ENCODE measurements at regions not wholly inside any gene's neighbourhood (a gene's known extent, or its start where the extent isn't known, plus 50 kb on each side); places are given as distances from the start of the nearest gene placed in this dataset.

DNA sequence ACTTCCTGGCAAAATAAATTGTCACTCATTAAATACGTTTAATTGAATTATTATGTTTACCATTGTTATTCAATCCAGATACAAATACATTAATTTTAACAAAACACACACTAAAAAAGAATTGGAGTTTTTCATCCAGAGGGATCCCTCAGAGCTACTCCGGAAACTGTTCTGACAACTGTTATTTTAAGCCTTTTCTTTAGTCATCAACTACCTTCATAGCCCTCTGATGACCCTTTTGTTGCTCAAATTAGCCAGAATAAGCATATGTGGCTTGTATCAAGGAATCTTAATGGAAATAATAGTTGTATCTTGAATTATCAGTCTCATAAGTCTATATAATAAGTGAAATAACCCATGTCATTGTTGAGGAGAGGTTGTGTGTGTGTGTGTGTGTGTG is 405.4 kb upstream of the FAT3 start:
- DNase-seq (ENCODE audit: low read depth, low spot score): no peak

DNA sequence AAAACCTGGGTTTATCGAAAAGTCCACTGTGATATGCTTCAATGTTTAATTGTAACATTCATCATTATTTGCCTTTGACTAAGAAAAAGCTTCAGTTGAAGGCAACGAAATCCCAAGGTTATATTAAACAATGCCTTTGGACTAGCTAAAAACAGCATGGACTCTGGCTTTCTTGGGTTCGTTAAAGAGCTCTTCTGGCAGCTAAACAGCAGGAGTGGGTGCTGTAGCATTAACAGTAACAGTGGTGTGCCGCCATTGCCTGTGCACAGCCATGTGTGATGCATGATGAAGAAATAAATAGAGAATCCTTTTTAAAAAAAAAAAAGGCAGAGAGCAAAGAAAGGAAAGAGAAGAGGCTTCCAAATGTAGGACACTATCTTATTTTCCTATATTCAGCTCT is 406.6 kb upstream of the FAT3 start:
- DNase-seq (ENCODE audit: low read depth, low spot score): no peak

- no peak for DNase-seq (ENCODE audit: low read depth, low spot score)
Measured at GRCh38 chr11:91813263-91813662, 411.4 kb upstream of the FAT3 start.

DNA sequence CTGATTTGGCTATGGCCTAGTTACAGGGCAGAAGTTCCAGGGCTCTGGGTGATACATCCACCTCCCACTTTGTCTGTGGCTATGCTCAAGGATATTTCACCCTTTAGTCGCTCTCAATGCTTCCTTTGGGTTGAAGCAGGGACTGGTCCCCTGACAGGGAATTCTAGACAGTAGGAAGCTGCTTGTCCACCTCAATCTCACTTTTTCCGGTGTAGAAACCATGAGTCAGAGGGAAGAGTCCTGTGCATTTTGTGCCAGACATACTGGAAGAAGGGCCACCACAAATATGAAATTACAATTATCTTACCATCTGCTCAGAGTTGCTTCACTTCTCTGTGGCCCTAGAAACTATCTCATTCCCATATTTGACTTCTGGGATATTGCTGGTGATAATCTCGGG is 413.7 kb upstream of the FAT3 start:
- DNase-seq (ENCODE audit: low read depth, low spot score): no peak

DNA sequence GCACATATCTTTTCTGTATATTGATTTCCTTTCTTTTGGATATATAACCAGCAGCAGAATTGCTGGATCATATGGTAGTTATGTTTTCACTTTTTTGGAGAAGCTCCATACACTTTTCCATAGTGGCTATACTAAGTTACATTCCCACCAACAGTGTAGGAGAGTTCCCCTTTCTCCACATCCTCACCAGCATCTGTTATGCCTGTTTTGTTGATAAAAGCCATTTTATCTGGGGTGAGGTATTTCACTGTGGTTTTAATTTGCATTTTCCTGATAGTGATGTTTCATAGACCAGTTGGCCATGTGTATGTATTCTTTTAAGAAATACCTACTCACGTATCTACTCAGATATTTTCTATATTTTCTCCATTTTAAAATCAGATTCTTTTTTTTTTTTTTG is 419.3 kb upstream of the FAT3 start:
- no peak for DNase-seq (ENCODE audit: low read depth, low spot score)

DNA sequence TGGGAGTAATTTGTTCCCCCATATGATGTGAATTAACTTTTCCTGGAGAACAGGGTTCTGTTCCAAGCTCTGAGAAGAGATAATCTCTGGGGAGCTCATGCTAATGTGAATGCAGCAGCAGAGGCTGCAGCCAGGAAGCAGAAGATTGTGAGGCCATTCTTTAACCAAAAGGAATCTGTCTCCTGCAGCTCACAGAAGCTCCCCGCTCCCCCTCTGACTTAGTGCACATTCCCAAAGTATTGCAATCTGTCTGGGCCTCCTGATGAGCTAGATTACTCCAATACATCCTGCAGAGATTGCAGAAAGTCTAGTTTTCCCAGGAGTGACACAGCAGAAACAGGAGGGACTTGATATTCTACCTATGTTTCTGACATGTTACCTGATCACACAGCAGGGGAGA is 420.6 kb upstream of the FAT3 start:
- no peak for DNase-seq (ENCODE audit: low read depth, low spot score)

DNA sequence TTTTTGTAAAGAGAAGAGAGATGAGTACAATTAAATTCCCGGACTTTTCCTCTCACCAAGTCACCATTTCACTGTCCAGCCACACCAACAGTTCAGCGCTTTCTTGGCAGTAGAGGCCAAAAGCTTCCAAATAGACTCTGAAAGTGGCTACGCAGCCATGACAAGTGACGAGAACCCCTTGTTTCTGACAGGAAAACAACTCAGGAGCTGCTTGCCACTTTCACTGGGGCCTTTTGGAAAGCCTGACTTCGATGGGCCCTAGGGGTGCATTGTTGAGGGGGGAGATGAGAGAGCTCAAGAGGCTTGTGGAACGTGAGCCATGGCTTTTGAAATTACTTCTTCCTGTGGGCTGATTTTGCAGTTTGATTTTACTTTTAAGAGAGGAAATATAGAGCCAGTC is 422.1 kb upstream of the FAT3 start:
- DNase-seq (ENCODE audit: low read depth, low spot score): no peak

- no peak for DNase-seq (ENCODE audit: low read depth, low spot score)
Measured at GRCh38 chr11:91800208-91800914, 424.3 kb upstream of the FAT3 start.

GRCh38 chr11:91798240-91798639 is 426.4 kb upstream of the FAT3 start:
- no peak for DNase-seq (ENCODE audit: low read depth, low spot score)

- DNase-seq (ENCODE audit: low read depth, low spot score): no peak
Measured at GRCh38 chr11:91796999-91797398, 427.6 kb upstream of the FAT3 start.

- no peak for DNase-seq (ENCODE audit: low read depth, low spot score)
Measured at GRCh38 chr11:91795139-91795887, 429.3 kb upstream of the FAT3 start.

DNA sequence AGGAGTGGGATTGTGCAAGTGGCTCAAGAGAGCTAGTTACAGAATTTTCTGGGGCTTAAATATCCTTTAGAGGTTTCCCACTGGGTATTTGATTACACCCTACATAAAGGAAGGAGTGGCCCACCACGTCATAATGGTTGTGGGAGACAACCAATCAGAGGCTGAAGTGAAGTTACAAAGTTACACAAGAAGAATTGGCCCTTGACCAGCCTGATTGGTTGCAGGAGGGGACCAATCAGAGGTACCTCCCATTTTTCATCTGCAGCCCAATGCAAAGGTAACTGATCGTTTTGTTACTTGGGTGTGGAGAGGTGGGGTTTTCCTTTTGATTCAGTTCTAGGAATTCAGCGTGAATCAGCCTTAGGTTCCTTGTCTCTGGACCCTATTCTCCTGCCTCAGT is 430.5 kb upstream of the FAT3 start:
- no peak for DNase-seq (ENCODE audit: low read depth, low spot score)

- DNase-seq (ENCODE audit: low read depth, low spot score): no peak
Measured at GRCh38 chr11:91792779-91793262, 431.8 kb upstream of the FAT3 start.

GRCh38 chr11:91791171-91791468 is 433.5 kb upstream of the FAT3 start:
- DNase-seq (ENCODE audit: low read depth, low spot score): no peak

DNA sequence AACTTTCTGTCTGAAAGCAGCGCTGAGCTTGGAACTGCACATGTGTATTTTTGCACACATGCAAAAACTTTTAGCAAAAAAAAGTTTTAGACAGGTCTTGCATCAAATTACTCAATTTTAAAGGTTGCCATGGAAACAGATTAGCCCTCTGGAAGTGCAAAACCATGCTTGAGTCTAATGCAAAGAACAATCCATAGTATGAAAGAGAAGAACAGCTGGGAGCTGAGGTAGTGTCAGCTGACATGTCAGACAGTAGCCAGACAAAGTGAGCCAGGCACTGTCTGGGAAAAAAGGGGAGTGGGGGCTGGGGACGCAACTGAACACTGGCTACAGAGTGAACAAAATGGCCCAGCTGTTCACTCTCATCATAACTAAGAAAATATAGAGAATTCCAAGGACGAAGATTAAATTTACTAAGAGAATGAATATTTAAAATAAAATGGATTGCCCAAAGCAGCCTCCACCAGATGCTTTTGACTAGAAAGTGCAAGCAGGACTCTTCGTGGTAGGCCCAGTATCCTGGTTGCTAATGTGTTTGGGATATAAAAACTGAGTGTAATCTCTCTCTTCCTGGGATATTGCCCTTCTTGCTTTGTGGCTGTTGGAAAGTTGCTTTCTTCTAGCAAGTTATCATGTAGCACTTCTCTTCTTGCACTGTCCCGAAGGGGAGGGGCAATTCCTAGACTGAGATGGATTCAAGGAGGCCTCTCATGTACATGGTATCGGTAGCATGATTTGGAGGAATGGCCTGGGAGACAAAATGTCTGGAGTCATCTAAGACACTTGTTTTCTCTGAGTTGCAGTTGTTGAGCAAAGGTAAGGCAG is 434.1 kb upstream of the FAT3 start:
- DNase-seq (ENCODE audit: low read depth, low spot score): no peak

- no peak for DNase-seq (ENCODE audit: low read depth, low spot score)
Measured at GRCh38 chr11:91788764-91789163, 435.9 kb upstream of the FAT3 start.

DNA sequence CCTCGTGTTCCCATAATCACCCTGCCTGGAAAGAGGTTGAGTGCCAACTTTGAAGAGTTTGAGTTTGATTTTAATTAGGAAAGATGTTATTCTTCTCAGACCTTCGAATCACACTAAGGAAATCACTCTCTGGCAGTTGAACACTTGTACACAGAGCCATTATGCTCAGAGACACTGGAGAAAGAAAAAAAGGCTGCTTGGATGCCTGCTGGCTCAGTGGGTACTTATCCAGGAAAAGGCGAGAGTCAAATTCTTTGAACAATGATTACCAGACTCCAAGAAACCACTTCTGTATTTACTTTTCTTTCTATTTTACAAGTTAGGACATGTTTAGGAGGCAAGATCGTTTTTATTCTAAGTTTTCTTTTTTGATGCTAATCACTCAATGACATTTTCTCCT is 438.5 kb upstream of the FAT3 start:
- no peak for DNase-seq (ENCODE audit: low read depth, low spot score)

DNA sequence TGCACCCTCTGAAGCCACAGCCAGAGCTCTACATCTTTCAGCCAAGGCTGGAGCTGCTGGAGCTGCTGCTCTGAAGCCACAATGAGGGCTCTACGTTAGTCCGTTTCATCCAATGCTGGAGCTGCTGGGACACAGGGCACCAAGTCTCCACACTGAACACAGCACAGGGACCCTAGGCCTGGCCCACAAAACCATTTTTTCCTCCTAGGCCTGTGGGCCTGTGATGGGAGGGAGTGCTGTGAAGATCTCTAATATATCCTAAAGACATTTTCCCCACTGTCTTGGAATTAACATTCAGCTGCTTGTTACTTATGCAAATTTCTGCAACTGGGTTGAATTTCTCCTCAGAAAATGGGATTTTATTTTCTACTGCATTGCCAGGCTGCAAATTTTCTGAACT is 441.4 kb upstream of the FAT3 start:
- DNase-seq (ENCODE audit: low read depth, low spot score): no peak

GRCh38 chr11:91778758-91779157 is 445.9 kb upstream of the FAT3 start:
- DNase-seq (ENCODE audit: low read depth, low spot score): no peak

- DNase-seq (ENCODE audit: low read depth, low spot score): no peak
Measured at GRCh38 chr11:91776655-91777054, 448.0 kb upstream of the FAT3 start.

DNA sequence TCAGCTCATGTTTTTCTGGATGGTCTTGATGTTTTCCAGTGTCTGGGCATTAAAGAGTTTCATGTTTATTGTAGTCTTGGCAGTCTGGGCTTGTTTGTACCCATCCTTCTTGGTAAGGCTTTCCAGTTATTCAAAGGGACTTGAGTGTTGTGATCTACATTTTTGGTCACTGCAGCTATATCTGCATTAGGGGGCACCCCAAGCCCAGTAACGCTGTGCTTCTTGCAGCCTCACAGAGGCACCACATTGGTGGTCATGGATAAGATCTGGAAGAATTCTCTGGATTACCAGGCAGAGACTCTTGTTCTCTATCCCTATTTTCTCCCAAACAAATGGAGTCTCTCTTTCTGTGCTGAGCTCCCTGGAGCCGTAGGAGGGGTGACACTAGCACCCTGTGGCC is 451.5 kb upstream of the FAT3 start:
- no peak for DNase-seq (ENCODE audit: low read depth, low spot score)

GRCh38 chr11:91771961-91772360 is 452.7 kb upstream of the FAT3 start:
- DNase-seq (ENCODE audit: low read depth, low spot score): no peak

GRCh38 chr11:91768783-91769182 is 455.8 kb upstream of the FAT3 start:
- DNase-seq (ENCODE audit: low read depth, low spot score): no peak

All from brain pericyte (primary cell).